ENCODE measurements at regions not wholly inside any gene's neighbourhood (a gene's known extent, or its start where the extent isn't known, plus 50 kb on each side); places are given as distances from the start of the nearest gene placed in this dataset.

- TF ChIP-seq CTCF (IDR thresholded peaks at IDR 0.05): no peak
- Histone ChIP-seq H3K9me3 (no peaks in the 10 kb centered on the region), H3K36me3 (no peaks in the 10 kb centered on the region)
These were observed 270.0 kb upstream of the PSMD7 start for GRCh38 chr16:74026373-74027281.

GRCh38 chr16:74024953-74025352 is 271.7 kb upstream of the PSMD7 start:
- TF ChIP-seq CTCF (IDR thresholded peaks at IDR 0.05): no peak
- H3K4me3 ChIP-seq (ENCODE audit: low read depth in 1 of 2, low read length in 1 of 2): no peak overlapping the region

More at GRCh38 chr16:74026373-74027281, 270.0 kb upstream of the PSMD7 start:
- Histone ChIP-seq H3K27me3 (peaks cover 5% of the 10 kb centered on the region), H3K4me1 (ENCODE audit: control insufficient read depth in 1 of 2, insufficient read depth in 1 of 2, low read depth in 1 of 2, low read length in 1 of 2) (no peaks in the 10 kb centered on the region), H3K27ac (no peak overlapping the region), H3K4me3 (ENCODE audit: low read depth in 1 of 2, low read length in 1 of 2) (no peak overlapping the region)

GRCh38 chr16:74020095-74020670 is 276.4 kb upstream of the PSMD7 start:
- no peak overlapping the region for H3K4me3 ChIP-seq (ENCODE audit: low read depth in 1 of 2, low read length in 1 of 2)
- no peaks in the 10 kb centered on the region for H3K27me3 ChIP-seq
- no peak for TF ChIP-seq CTCF (IDR thresholded peaks at IDR 0.05)
- H3K9me3 ChIP-seq: no peaks in the 10 kb centered on the region
- H3K36me3 ChIP-seq: no peaks in the 10 kb centered on the region
- no peak overlapping the region for H3K27ac ChIP-seq
- no peaks in the 10 kb centered on the region for H3K4me1 ChIP-seq (ENCODE audit: control insufficient read depth in 1 of 2, insufficient read depth in 1 of 2, low read depth in 1 of 2, low read length in 1 of 2)

More at GRCh38 chr16:74024953-74025352, 271.7 kb upstream of the PSMD7 start:
- no peaks in the 10 kb centered on the region for H3K36me3 ChIP-seq
- H3K27me3 ChIP-seq: peaks cover 5% of the 10 kb centered on the region
- H3K4me1 ChIP-seq (ENCODE audit: control insufficient read depth in 1 of 2, insufficient read depth in 1 of 2, low read depth in 1 of 2, low read length in 1 of 2): no peaks in the 10 kb centered on the region
- no peak overlapping the region for H3K27ac ChIP-seq
- H3K9me3 ChIP-seq: no peaks in the 10 kb centered on the region

- Histone ChIP-seq H3K9me3 (no peaks in the 10 kb centered on the region), H3K36me3 (no peaks in the 10 kb centered on the region), H3K27ac (no peak overlapping the region), H3K4me1 (ENCODE audit: control insufficient read depth in 1 of 2, insufficient read depth in 1 of 2, low read depth in 1 of 2, low read length in 1 of 2) (no peaks in the 10 kb centered on the region), H3K4me3 (ENCODE audit: low read depth in 1 of 2, low read length in 1 of 2) (no peak overlapping the region), H3K27me3 (no peaks in the 10 kb centered on the region)
- no peak for TF ChIP-seq CTCF (IDR thresholded peaks at IDR 0.05)
These were observed 277.0 kb upstream of the PSMD7 start for GRCh38 chr16:74019612-74020011.

GRCh38 chr16:74015953-74016352 is 280.7 kb upstream of the PSMD7 start:
- no peaks in the 10 kb centered on the region for H3K9me3 ChIP-seq
- H3K36me3 ChIP-seq: no peaks in the 10 kb centered on the region
- no peak overlapping the region for H3K4me3 ChIP-seq (ENCODE audit: low read depth in 1 of 2, low read length in 1 of 2)
- H3K27ac ChIP-seq: no peak overlapping the region
- TF ChIP-seq CTCF (IDR thresholded peaks at IDR 0.05): no peak
- no peaks in the 10 kb centered on the region for H3K27me3 ChIP-seq
- no peaks in the 10 kb centered on the region for H3K4me1 ChIP-seq (ENCODE audit: control insufficient read depth in 1 of 2, insufficient read depth in 1 of 2, low read depth in 1 of 2, low read length in 1 of 2)

Measured in neutrophil (primary cell).